ENCODE measurements at regions not wholly inside any gene's neighbourhood (a gene's known extent, or its start where the extent isn't known, plus 50 kb on each side); places are given as distances from the start of the nearest gene placed in this dataset.

- DNase-seq, result no peak
Measured at GRCh38 chr13:106118050-106118449, 417.4 kb downstream of the EFNB2 start.

GRCh38 chr13:106117640-106118039, 417.8 kb downstream of the EFNB2 start:
- no peak for DNase-seq

GRCh38 chr13:106117035-106117434, 418.4 kb downstream of the EFNB2 start:
- no peak for DNase-seq

GRCh38 chr13:106115081-106115480, 420.4 kb downstream of the EFNB2 start:
- no peak for DNase-seq

- DNase-seq, result no peak
Measured at GRCh38 chr13:106113796-106114195, 421.7 kb downstream of the EFNB2 start.

GRCh38 chr13:106112191-106112590, 423.3 kb downstream of the EFNB2 start:
- DNase-seq, result no peak

GRCh38 chr13:106110241-106110855, 425.1 kb downstream of the EFNB2 start:
- no peak for DNase-seq

- DNase-seq, result no peak
Measured at GRCh38 chr13:106109391-106109791, 426.1 kb downstream of the EFNB2 start.

- no peak for DNase-seq
Measured at GRCh38 chr13:106108346-106108745, 427.1 kb downstream of the EFNB2 start.

GRCh38 chr13:106107061-106107460, 428.4 kb downstream of the EFNB2 start:
- no peak for DNase-seq

GRCh38 chr13:106105153-106105552, 430.3 kb downstream of the EFNB2 start:
- no peak for DNase-seq

- no peak for DNase-seq
Measured at GRCh38 chr13:106104281-106104901, 431.1 kb downstream of the EFNB2 start.

GRCh38 chr13:106103779-106104178, 431.7 kb downstream of the EFNB2 start:
- DNase-seq, result no peak

- no peak for DNase-seq
Measured at GRCh38 chr13:106102786-106103185, 432.7 kb downstream of the EFNB2 start.

GRCh38 chr13:106101201-106101600, 434.3 kb downstream of the EFNB2 start:
- no peak for DNase-seq

GRCh38 chr13:106100171-106100919, 435.1 kb downstream of the EFNB2 start:
- no peak for DNase-seq

- DNase-seq, result no peak
Measured at GRCh38 chr13:106099765-106100164, 435.7 kb downstream of the EFNB2 start.

- no peak for DNase-seq
Measured at GRCh38 chr13:106098778-106099177, 436.7 kb downstream of the EFNB2 start.

GRCh38 chr13:106096661-106097092, 438.8 kb downstream of the EFNB2 start:
- DNase-seq, result no peak

GRCh38 chr13:106095919-106096318, 439.5 kb downstream of the EFNB2 start:
- DNase-seq, result no peak

- DNase-seq, result no peak
Measured at GRCh38 chr13:106095406-106095805, 440.1 kb downstream of the EFNB2 start.

GRCh38 chr13:106090001-106090400, 445.5 kb downstream of the EFNB2 start:
- no peak for DNase-seq

GRCh38 chr13:106089261-106089980, 446.0 kb downstream of the EFNB2 start:
- no peak for DNase-seq

- DNase-seq, result no peak
Measured at GRCh38 chr13:106088085-106088484, 447.4 kb downstream of the EFNB2 start.
